HG03439 (cell line): ENCODE measurements at regions not wholly inside any gene's neighbourhood (a gene's known extent, or its start where the extent isn't known, plus 50 kb on each side); places are given as distances from the start of the nearest gene placed in this dataset.
"Not testable (repeated sequence)": the region's sequence is repeated elsewhere in the genome, so short reads cannot be mapped to it uniquely, and the experiment has no call there.

Experiments used
- ATAC-seq: cut with Tn5 transposase; IDR thresholded peaks from one replicate; pipeline ENCODE4 v1.9.1; 2021; ENCODE audit warnings: mild to moderate bottlenecking, moderate library complexity; ENCODE audit not compliant: unreplicated experiment

DNA sequence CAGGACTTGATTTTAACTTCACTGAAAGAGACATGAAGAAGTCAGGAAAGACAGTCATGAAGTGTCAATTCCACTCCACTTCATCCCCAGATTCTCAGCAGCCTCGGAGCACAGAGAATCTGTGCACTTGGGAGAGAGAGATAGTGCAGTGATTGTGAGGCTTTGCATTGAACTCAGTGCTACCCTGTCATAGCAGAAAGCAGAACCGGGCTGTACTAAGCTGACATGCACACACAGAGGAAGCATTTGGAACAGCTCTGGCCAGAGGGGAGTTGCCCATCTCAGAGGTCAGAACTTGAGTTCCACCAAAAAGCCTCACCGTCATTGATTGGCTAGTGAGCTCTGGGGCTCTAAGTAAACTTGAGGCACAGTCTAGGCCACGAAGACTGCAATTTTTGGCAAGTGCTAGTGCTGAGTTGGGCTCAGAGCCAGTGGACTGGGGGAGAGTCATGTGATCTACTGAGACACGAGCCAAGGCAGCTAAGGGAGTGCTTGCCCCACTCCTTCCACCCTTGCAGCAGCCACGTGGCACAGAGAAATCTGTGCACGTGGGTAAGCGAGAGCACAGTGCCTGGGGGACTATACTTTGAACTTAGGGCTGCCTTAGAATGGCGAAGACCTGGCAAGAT, 810.2 kb upstream of the ADAMTS5 start:
- ATAC-seq, result no peak

DNA sequence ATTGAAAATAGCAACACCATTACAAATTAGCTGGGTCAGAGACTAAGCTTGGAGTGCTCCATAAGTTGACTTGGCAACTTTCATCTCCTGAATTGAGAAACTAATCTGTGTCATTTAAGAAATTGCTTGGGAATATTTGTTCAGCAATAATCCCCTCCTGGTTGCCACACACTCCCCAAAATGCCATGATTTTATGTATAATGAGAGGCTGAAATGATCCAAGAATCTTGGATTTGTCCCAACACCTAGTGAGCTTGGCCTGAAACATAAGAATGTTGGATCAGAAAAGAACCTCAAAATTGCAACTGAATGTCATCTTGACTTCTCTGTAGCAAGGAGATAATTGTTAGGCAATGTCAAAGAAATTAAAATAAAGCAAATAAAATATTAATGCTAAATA, 805.9 kb upstream of the ADAMTS5 start:
- no peak for ATAC-seq

DNA sequence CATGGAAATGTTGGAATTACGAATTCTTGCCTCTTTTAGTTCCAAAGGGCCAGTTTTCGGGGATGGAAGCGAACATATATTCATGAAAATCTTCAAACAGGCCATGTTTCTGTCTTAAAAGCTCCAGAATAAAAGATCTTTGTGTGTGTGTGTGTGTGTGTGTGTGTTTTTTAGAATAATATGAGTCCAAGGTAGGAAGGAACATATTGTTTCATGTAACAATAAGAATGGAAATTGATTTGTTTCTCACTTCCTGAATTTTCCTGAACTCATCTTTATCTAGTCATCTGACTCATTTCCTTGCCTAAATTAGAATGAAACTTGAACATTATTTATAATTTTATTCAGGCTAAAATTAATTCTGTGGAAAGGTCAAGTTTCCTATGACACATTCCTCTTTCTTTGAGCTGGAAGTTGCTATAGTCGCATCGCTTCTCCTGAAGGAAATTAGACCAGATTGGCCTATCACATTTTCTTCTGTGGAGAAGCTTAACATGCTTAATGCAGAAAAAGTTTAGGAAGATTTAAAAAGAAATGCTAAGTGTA, 805.1 kb upstream of the ADAMTS5 start:
- no peak for ATAC-seq

DNA sequence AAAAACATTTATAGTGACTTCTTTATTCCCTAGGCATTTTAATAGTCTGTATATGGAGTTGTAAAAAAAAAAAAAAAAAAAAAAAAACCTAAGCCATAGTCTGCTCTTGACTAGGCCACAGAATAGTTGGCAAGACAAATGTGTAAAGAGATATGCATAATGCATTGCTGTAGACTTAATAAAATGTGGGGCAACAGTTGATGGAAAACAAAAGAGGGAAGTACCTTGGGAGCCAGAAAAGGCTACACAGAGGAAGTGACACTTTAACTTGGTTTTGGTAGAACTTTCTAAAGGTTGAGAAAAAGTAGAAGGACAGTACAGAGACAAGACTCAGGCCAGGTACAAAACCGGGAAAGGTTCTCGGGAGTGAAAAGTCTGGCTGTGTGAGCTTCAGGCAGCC, 802.9 kb upstream of the ADAMTS5 start:
- ATAC-seq, result no peak

DNA sequence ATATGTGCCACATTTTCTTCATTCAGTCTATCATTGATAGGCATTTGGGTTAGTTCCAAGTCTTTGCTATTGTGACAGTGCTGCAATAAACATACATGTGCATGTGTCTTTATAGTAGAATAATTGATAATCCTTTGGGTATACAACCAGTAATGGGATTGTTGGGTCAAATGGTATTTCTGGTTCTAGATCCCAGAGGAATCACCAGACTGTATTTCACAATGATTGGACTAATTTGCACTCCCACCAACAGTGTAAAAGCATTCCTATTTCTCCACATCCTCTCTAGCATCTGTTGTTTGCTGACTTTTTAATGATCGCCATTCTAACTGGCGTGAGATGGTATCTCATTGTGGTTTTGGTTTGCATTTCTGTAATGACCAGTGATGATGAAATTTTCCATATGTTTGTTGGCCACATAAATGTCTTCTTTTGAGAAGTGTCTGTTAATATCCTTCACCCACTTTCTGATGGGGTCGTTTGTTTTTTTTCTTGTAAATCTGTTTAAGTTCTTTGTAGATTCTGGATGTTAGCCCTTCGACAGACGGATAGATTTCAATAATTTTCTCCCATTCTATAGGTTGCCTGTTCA, 801.3 kb upstream of the ADAMTS5 start:
- ATAC-seq, result not testable (repeated sequence)

DNA sequence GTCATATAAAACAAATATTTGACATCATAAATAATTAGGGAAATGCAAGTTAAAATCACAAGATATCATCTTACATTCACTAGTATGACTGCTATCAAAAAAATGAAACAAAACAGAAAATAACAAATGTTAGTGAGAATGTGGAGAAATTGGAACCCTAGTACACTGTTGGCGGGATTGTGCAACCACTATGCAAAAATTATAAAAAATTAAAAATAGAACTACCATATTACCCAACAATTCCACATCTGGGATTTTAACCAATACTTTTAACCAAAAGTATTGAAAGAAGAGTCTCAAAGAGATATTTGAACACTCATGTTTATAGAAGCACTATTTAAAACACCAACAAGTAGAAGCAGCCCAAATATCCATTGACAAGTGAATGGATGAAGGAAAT, 797.2 kb upstream of the ADAMTS5 start:
- no peak for ATAC-seq

DNA sequence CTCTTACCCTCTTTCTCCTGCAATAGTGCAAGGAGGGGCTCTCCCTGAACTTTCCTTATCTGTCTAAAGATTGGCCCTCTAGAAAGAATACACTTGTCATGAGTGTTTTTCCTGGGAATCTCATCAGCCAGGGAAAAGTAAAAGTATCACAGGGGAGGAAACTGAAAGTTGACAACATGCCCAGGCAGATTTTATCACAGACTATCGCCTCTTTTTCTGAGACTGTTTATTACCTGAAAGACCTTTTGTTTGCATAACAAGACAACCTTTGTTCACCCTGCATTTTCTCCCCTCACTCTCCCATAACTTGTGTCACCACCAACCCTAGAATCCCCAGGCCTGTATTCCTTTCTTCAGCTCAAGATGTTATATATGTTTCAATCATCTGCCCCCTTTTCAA, 794.7 kb upstream of the ADAMTS5 start:
- no peak for ATAC-seq

DNA sequence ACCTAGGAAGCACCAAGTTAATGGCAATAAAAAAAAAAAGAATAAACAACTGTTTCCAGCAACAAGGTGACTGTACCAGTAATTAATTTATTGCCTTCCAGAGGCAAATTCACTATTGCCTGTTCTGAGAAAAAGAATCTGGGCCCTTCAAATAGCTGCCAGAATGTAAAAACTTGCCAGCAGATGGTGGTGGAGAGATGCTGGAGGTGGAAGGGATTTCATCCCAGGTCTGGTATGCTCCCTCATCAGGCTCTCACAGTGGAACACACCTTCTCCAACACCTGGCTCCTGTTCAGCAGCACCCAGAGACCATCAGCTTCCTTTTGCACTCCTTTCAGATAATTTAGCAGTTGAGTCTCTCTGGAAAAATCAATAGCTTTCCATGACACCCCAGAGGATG, 792.9 kb upstream of the ADAMTS5 start:
- no peak for ATAC-seq

DNA sequence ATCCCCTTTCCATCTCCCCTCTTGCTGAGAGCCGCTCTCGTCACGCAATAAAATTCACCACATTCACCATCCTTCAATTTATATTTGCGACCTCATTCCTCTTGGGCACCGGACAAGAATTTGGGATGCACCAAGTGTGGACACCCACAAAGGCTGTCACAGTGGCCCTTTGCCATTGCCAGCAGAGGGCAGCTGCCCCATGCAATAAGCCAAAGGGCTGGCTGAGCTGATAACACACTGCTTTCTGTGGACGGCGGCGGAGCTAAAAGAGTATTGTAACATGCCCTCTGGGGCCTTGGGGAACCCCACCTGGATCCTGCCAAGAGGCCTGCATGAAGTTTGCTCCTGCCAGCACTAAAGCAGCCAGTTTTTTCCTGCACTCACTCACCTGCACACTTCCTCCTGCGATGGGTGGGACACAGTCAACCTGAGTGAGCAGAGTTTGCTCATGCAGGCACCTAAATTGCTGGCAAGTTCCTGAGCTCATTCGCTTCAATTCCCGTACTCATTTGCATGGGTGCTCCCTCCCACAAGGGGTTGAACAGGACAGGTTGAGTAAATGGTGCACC, 792.3 kb upstream of the ADAMTS5 start:
- ATAC-seq, result no peak

DNA sequence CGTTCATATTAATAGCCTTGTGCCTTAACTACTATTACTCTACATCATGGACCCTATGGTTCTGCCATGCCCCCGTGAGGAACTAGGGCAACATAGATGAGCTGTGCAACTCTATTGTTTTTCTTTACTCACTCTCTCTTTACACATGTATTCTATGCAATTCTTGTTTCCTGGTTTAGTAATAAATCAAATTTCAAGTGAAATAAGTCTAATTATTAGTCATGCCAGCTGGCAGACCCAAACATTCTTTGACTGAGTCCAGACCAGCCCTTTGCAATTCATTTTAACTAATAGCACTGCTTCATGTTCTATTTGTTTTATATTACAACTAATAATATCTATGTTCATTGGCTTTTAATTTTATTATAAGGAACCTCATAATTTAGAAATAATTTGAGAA, 789.3 kb upstream of the ADAMTS5 start:
- no peak for ATAC-seq

DNA sequence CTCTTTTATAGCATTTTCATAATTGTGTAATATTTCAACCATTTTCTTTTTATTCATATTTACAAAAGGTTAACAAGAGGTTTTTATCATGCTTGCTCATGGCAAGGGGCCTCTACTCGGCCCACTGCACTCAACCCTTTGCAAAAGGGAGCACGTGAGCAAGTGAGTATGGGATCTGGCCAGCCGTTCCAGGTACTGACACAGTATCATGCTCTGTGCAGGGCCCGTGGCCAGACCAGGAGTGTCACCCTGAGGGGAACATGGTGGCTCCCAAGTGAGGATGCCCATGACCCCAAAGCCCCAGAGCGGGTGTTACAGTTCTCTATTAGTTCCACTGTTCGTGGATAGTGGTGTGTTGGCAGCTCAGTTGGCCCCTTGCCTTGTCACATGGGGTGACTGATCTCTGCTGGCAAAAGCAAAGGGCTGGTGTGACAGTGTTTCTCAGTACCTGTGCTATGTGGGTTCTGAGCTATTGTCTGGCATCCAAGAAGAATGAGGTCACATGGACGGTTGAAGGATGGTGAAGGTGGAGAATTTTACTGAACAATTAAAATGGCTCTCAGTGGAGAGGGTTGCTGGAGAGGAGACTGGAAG, 777.2 kb upstream of the ADAMTS5 start:
- no peak for ATAC-seq

DNA sequence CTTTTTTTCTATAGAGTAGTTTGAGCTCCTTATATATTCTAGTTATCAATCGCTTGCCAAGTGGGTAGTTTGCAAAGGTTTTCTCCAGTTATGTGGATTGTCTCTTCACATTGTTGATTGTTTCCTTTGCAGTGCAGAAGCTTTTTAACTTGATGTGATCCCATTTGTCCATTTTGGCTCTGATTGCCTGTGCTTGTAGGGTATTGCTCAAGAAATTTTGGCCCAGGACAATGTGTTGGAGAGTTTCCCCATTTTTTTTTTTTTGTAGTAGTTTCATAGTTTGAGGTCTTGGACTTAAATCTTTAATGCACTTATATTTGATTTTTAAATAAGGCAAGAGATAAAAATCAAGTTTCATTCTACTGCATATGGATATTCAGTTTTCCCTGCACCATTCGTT, 774.8 kb upstream of the ADAMTS5 start:
- no peak for ATAC-seq

DNA sequence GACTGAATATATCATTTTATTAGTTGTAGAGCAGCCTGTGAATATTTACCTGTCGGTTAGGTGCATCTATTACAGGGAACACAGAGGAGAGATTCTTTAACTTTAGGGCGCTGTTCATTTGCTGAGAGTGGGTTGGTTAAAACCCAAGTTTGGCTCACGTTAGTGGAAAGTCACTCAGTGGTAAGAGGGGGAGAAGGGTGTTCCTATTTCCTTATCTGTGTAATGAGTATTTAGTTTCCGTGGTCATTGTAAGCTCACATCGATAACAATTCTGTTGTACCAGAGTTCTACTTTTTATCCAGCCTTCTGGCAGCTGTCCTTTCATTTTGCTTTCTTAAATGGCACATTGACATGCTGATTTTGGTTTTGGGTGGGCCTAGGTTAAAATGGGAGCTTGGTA, 773.2 kb upstream of the ADAMTS5 start:
- no peak for ATAC-seq

DNA sequence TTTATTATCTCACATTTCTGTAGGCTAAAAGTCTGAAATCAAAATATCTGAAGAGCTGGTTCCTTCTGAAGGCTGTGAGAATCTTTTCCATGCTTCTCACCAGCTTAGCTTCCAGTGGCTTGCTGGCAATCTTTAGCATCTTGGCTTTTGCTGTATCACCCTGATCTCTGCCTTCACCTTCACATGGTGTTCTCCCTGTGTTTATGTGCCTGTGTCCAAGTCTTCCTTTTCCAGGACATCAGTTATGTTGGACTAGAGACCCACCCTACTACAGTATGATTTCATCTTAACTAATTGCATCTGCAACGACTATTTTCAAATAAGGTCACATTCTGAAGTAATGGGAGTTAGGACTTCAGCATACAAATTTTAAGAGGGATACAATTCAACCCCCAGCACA, 772.3 kb upstream of the ADAMTS5 start:
- no peak for ATAC-seq

DNA sequence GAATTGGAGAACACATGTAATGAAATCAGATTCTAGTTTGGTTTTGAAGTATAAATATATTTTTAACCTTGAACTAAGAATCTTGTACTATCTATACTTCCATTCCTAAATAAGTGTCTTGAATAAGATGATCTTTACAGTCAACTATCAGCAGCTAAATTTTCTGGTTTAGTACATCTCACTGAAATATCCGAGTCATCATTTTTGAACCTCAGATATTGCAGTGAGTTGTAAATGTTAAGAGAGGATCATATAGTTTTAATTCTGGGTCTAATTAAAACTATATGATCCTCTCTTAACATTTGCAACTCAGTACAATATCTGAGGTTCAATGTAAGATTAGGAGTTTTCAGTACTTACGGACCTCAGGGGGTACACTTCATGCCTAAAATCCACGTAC, 768.8 kb upstream of the ADAMTS5 start:
- no peak for ATAC-seq

DNA sequence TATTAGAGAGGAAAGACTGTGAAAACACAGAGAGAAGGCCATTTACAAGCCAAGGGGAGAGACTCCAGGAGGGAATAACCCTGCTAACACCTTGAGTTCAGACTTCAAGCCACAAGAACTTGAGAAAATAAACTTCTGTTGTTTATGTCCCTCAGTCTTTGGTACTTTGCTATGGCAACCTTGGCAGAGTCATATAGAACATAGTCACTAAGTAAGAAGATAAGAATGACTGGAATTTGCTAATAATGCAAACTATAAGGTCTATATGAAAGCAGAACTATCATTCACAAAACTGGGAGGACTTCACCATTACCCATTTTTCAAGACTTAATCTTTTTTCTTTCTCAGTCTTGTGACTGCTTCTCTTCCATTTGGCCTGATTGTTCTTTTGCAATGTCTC, 767.3 kb upstream of the ADAMTS5 start:
- ATAC-seq, result no peak

DNA sequence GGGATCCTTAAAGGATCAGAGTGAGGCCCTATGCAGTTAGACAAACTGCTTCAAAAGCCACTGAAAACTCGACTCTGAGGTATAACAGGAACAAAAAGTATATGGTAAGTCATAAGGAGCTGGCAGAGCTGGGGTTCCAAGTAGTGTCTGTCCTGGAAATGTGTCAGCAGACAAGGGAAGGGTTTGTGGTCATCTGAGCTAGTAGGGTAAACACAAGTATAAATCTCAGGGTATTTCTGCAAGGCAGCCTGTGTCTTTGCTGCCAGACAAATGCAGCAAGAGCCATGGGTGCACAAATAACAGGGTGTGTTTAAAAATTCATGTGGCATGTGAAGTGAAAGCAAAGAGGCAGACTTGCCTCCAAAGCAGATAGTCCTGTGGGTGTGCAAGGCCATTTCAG, 759.0 kb upstream of the ADAMTS5 start:
- ATAC-seq, result no peak

DNA sequence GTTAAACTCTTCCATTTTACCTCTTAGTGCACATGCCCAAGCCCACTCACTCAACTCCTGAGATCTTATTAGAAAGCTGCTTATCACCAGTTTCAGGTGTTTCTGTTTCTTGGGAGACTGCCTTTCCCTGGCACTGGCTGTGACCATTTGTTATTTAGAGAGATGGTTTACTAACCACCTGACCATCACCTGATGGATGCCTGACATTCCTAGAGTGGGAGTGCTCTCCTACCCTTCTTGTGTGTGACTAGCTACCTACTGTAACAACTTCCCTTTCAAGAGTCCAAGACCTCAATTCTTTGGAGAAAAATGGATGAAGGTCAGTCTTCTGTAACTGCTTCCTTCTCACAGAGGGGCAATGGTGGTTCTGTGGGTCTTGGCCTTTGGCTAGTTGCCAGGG, 755.2 kb upstream of the ADAMTS5 start:
- no peak for ATAC-seq

DNA sequence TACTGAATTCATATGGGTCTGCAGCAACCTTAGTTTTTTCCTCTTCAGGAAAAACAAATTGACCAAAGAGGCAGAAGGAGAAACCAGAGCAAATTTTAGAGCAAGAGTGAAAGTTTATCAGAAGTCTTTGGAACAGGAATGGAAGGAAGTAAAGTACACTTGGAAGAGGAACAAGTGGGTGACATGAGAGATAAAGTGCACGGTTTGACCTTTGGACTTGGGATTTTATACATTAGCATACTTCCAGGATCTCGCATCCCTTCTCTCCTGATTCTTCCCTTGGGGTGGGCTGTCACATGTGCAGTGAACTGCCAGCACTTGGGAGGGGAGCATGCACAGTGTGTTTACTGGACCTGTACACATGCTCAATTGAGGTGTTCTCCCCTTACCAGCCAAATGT, 754.8 kb upstream of the ADAMTS5 start:
- ATAC-seq, result no peak

DNA sequence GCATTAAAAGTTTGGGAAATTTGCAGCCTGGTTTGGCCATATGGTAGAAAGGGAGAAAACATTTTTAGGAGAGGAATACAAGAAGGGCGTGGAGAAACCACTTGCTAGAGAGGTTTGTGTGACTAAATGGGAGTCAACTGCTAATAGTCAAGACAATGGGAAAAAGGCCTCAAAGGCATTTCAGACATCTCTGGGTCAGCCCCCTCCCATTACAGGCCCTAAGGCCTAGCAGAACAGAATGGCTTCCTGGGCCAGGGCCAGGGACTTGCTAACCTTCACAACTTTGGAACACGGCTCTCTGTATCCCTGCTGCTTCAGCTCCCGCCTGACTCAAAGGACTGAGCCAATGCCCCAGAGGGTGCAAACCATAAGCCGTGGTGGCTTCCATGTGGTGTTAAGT, 752.3 kb upstream of the ADAMTS5 start:
- ATAC-seq, result no peak

DNA sequence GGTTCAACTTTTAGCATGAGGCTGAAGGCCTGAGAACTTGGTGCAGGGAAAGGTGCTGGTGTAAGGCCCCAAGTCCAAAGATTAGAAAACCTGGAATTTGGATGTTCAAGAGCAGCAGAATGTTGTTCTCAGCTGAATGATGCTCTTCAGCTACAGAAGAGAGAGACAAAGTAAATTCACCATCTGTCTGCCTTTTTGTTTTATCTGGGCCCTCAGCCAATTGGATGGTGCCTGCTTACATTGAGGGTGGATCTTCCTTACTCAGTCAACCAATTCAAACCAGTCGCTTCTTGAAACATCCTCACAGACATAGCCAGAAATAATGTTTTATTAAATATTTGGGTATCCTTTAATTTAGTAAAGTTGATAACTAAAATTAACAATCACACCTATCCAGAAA, 748.2 kb upstream of the ADAMTS5 start:
- ATAC-seq, result no peak
